ENCODE measurements at regions not wholly inside any gene's neighbourhood (a gene's known extent, or its start where the extent isn't known, plus 50 kb on each side); places are given as distances from the start of the nearest gene placed in this dataset.
A peak's percentile ranks its signal among the peaks of the same experiment; 100 is the strongest.
"Not testable (repeated sequence)": the region's sequence is repeated elsewhere in the genome, so short reads cannot be mapped to it uniquely, and the experiment has no call there.

GRCh38 chr5:44952376-44952775 lies 143.6 kb downstream of the MRPS30 start:
- H3K27me3 ChIP-seq (replicated peaks; ENCODE audit: control insufficient read depth, insufficient read depth, low read length), result no peaks in the 10 kb centered on the region
- H3K4me3 ChIP-seq (ENCODE audit: low read depth, low read length), result no peak overlapping the region
- Mint-ChIP-seq H3K27me3 (ENCODE audit: insufficient read depth, unreplicated experiment) (no peaks in the 10 kb centered on the region), H3K9me3 (ENCODE audit: unreplicated experiment) (no peaks in the 10 kb centered on the region), H3K27ac (ENCODE audit: unreplicated experiment) (no peak overlapping the region), H3K4me3 (ENCODE audit: unreplicated experiment) (no peak overlapping the region), H3K36me3 (ENCODE audit: insufficient read depth, unreplicated experiment) (no peaks in the 10 kb centered on the region), H3K4me1 (ENCODE audit: low read depth, unreplicated experiment) (no peaks in the 10 kb centered on the region)
- peak; percentile 68 to 81 for TF ChIP-seq CTCF (IDR thresholded peaks at IDR 0.05; ENCODE audit: insufficient read depth in 1 of 2, low read depth in 1 of 2, low read length in 1 of 2, severe bottlenecking in 1 of 2, unreplicated experiment in 1 of 2)
- no TSS peak for BruUV-seq (replicated peaks)
- ChIA-PET CTCF (no interaction called here), POLR2A (no interaction called here)
- no peaks in the 10 kb centered on the region for H3K4me1 ChIP-seq
- H3K36me3 ChIP-seq (ENCODE audit: control insufficient read depth, insufficient read depth, low read length), result no peaks in the 10 kb centered on the region
- DNase-seq, result peak in 1 of 2 experiments; percentile 45
- intact Hi-C loops (cut with micrococcal nuclease; ENCODE audit: unreplicated experiment), result loop anchor here (1.0 to 2.0 kb wide), 2 partner anchors 569 to 686 kb away; no protein-coding TSS in a partner anchor
- no peaks in the 10 kb centered on the region for H3K9me3 ChIP-seq

GRCh38 chr5:44953078-44953477 lies 144.3 kb downstream of the MRPS30 start:
- Histone ChIP-seq H3K36me3 (ENCODE audit: control insufficient read depth, insufficient read depth, low read length) (no peaks in the 10 kb centered on the region), H3K9me3 (no peaks in the 10 kb centered on the region), H3K4me3 (ENCODE audit: low read depth, low read length) (no peak overlapping the region), H3K4me1 (no peaks in the 10 kb centered on the region), H3K27me3 (replicated peaks; ENCODE audit: control insufficient read depth, insufficient read depth, low read length) (no peaks in the 10 kb centered on the region)
- Mint-ChIP-seq H3K4me3 (ENCODE audit: unreplicated experiment) (no peak overlapping the region), H3K4me1 (ENCODE audit: low read depth, unreplicated experiment) (no peaks in the 10 kb centered on the region), H3K27ac (ENCODE audit: unreplicated experiment) (no peak overlapping the region), H3K36me3 (ENCODE audit: insufficient read depth, unreplicated experiment) (no peaks in the 10 kb centered on the region), H3K9me3 (ENCODE audit: unreplicated experiment) (peaks cover under 1% of the 10 kb centered on the region), H3K27me3 (ENCODE audit: insufficient read depth, unreplicated experiment) (no peaks in the 10 kb centered on the region)
- no peak for DNase-seq
- no peak for TF ChIP-seq CTCF (IDR thresholded peaks at IDR 0.05; ENCODE audit: insufficient read depth in 1 of 2, low read depth in 1 of 2, low read length in 1 of 2, severe bottlenecking in 1 of 2, unreplicated experiment in 1 of 2)
- CTCF ChIA-PET, result no interaction called here
- POLR2A ChIA-PET, result no interaction called here
- BruUV-seq (replicated peaks), result no TSS peak
- intact Hi-C loops (cut with micrococcal nuclease; ENCODE audit: unreplicated experiment), result loop anchor here (2.0 kb wide), 1 partner anchor 686 kb away; no protein-coding TSS in a partner anchor

GRCh38 chr5:44958943-44959454 lies 150.3 kb downstream of the MRPS30 start:
- H3K4me1 Mint-ChIP-seq (ENCODE audit: low read depth, unreplicated experiment); H3K27me3 ChIP-seq (replicated peaks; ENCODE audit: control insufficient read depth, insufficient read depth, low read length); H3K27ac Mint-ChIP-seq (ENCODE audit: unreplicated experiment); BruUV-seq (replicated peaks); H3K36me3 Mint-ChIP-seq (ENCODE audit: insufficient read depth, unreplicated experiment); H3K36me3 ChIP-seq (ENCODE audit: control insufficient read depth, insufficient read depth, low read length); H3K4me1 ChIP-seq; DNase-seq; H3K27me3 Mint-ChIP-seq (ENCODE audit: insufficient read depth, unreplicated experiment); intact Hi-C loops (cut with micrococcal nuclease; ENCODE audit: unreplicated experiment); H3K4me3 Mint-ChIP-seq (ENCODE audit: unreplicated experiment); H3K4me3 ChIP-seq (ENCODE audit: low read depth, low read length); H3K9me3 ChIP-seq; POLR2A ChIA-PET; CTCF ChIA-PET: not testable (repeated sequence)
- H3K9me3 Mint-ChIP-seq (ENCODE audit: unreplicated experiment), result peaks cover 11% of the 10 kb centered on the region

GRCh38 chr5:44969825-44970224 lies 161.1 kb downstream of the MRPS30 start:
- H3K4me3 Mint-ChIP-seq (ENCODE audit: unreplicated experiment), result no peak overlapping the region
- TF ChIP-seq CTCF (IDR thresholded peaks at IDR 0.05; ENCODE audit: insufficient read depth in 1 of 2, low read depth in 1 of 2, low read length in 1 of 2, severe bottlenecking in 1 of 2, unreplicated experiment in 1 of 2), result no peak
- no peaks in the 10 kb centered on the region for H3K4me1 Mint-ChIP-seq (ENCODE audit: low read depth, unreplicated experiment)
- no peaks in the 10 kb centered on the region for H3K9me3 Mint-ChIP-seq (ENCODE audit: unreplicated experiment)
- Histone ChIP-seq H3K4me3 (ENCODE audit: low read depth, low read length) (no peak overlapping the region), H3K9me3 (peaks cover 8% of the 10 kb centered on the region; the same call in 1 of the 2 replicates), H3K4me1 (no peaks in the 10 kb centered on the region), H3K36me3 (ENCODE audit: control insufficient read depth, insufficient read depth, low read length) (no peaks in the 10 kb centered on the region), H3K27me3 (replicated peaks; ENCODE audit: control insufficient read depth, insufficient read depth, low read length) (no peaks in the 10 kb centered on the region)
- no peaks in the 10 kb centered on the region for H3K36me3 Mint-ChIP-seq (ENCODE audit: insufficient read depth, unreplicated experiment)
- ChIA-PET POLR2A (no interaction called here), CTCF (no interaction called here)
- BruUV-seq (replicated peaks), result no TSS peak
- H3K27ac Mint-ChIP-seq (ENCODE audit: unreplicated experiment), result no peak overlapping the region
- intact Hi-C loops (cut with micrococcal nuclease; ENCODE audit: unreplicated experiment), result no loop called here
- DNase-seq, result no peak
- no peaks in the 10 kb centered on the region for H3K27me3 Mint-ChIP-seq (ENCODE audit: insufficient read depth, unreplicated experiment)

- H3K4me3 ChIP-seq (ENCODE audit: low read depth, low read length); CTCF ChIA-PET; H3K9me3 ChIP-seq; H3K4me1 ChIP-seq; POLR2A ChIA-PET; H3K36me3 Mint-ChIP-seq (ENCODE audit: insufficient read depth, unreplicated experiment); intact Hi-C loops (cut with micrococcal nuclease; ENCODE audit: unreplicated experiment); H3K36me3 ChIP-seq (ENCODE audit: control insufficient read depth, insufficient read depth, low read length); H3K4me1 Mint-ChIP-seq (ENCODE audit: low read depth, unreplicated experiment); H3K27ac Mint-ChIP-seq (ENCODE audit: unreplicated experiment); H3K4me3 Mint-ChIP-seq (ENCODE audit: unreplicated experiment); DNase-seq; H3K27me3 Mint-ChIP-seq (ENCODE audit: insufficient read depth, unreplicated experiment); H3K27me3 ChIP-seq (replicated peaks; ENCODE audit: control insufficient read depth, insufficient read depth, low read length); BruUV-seq (replicated peaks); H3K9me3 Mint-ChIP-seq (ENCODE audit: unreplicated experiment): not testable (repeated sequence)
Observed at GRCh38 chr5:44970963-44971362, 162.2 kb downstream of the MRPS30 start.
